ENCODE measurements at regions not wholly inside any gene's neighbourhood (a gene's known extent, or its start where the extent isn't known, plus 50 kb on each side); places are given as distances from the start of the nearest gene placed in this dataset.

- TF ChIP-seq CTCF (IDR thresholded peaks at IDR 0.05) (no peak), POLR2A (IDR thresholded peaks at IDR 0.05) (no peak)
These were observed 300.5 kb downstream of the KLF6 start for GRCh38 chr10:3484306-3485056.

Data from vagina (tissue), 2 donors.